BE2C (cell line): ENCODE measurements at regions not wholly inside any gene's neighbourhood (a gene's known extent, or its start where the extent isn't known, plus 50 kb on each side); places are given as distances from the start of the nearest gene placed in this dataset.

Experiments used
- DNase-seq: peaks from one replicate; pipeline ENCODE4 v3.0.0-alpha.2; 2020
- H3K27me3 ChIP-seq: fragments of 250-450 bp; sonication (Bioruptor Pico); 2 replicates; pipeline ENCODE4 v1.5.1; 2020; ENCODE audit warnings: mild to moderate bottlenecking
- H3K36me3 ChIP-seq: fragments of 250-450 bp; sonication (Bioruptor Pico); 2 replicates; pipeline ENCODE4 v1.5.1; 2020; ENCODE audit warnings: mild to moderate bottlenecking
- H3K4me1 ChIP-seq: fragments of 250-450 bp; sonication (Bioruptor Pico); 2 replicates; pipeline ENCODE4 v1.5.1; 2020
- H3K4me3 ChIP-seq: 2 replicates; pipeline ENCODE4 v1.5.1; 2011; ENCODE audit warnings: low read depth, low read length
- H3K9me3 ChIP-seq: fragments of 250-450 bp; sonication (Bioruptor Pico); 2 replicates; pipeline ENCODE4 v1.5.1; 2020
- TF ChIP-seq, protein P1 (sequence below): IDR thresholded peaks from 2 replicates; pipeline ENCODE4 v1.5.1; 2012; ENCODE audit warnings: mild to moderate bottlenecking, low read depth, low read length

GRCh38 chr12:116465856-116466255 lies 93.3 kb upstream of the MAP1LC3B2 start:
- DNase-seq = no peak
- Histone ChIP-seq H3K4me1 (no peaks in the 10 kb centered on the region), H3K36me3 (no peaks in the 10 kb centered on the region), H3K27me3 (no peaks in the 10 kb centered on the region), H3K4me3 (no peak overlapping the region), H3K9me3 (no peaks in the 10 kb centered on the region)
- TF ChIP-seq, protein P1, sequence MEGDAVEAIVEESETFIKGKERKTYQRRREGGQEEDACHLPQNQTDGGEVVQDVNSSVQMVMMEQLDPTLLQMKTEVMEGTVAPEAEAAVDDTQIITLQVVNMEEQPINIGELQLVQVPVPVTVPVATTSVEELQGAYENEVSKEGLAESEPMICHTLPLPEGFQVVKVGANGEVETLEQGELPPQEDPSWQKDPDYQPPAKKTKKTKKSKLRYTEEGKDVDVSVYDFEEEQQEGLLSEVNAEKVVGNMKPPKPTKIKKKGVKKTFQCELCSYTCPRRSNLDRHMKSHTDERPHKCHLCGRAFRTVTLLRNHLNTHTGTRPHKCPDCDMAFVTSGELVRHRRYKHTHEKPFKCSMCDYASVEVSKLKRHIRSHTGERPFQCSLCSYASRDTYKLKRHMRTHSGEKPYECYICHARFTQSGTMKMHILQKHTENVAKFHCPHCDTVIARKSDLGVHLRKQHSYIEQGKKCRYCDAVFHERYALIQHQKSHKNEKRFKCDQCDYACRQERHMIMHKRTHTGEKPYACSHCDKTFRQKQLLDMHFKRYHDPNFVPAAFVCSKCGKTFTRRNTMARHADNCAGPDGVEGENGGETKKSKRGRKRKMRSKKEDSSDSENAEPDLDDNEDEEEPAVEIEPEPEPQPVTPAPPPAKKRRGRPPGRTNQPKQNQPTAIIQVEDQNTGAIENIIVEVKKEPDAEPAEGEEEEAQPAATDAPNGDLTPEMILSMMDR = no peak

GRCh38 chr12:116466536-116466935 lies 92.6 kb upstream of the MAP1LC3B2 start:
- H3K36me3 ChIP-seq = no peaks in the 10 kb centered on the region
- H3K4me3 ChIP-seq = no peak overlapping the region
- DNase-seq = no peak
- H3K9me3 ChIP-seq = no peaks in the 10 kb centered on the region
- no peaks in the 10 kb centered on the region for H3K27me3 ChIP-seq
- TF ChIP-seq, protein P1 = no peak
- no peaks in the 10 kb centered on the region for H3K4me1 ChIP-seq

- Histone ChIP-seq H3K27me3 (no peaks in the 10 kb centered on the region), H3K4me3 (no peak overlapping the region), H3K4me1 (no peaks in the 10 kb centered on the region), H3K36me3 (no peaks in the 10 kb centered on the region), H3K9me3 (no peaks in the 10 kb centered on the region)
- TF ChIP-seq, protein P1 = no peak
- DNase-seq = no peak
Measured at GRCh38 chr12:116469344-116469743, 89.8 kb upstream of the MAP1LC3B2 start.

- H3K36me3 ChIP-seq = no peaks in the 10 kb centered on the region
- H3K27me3 ChIP-seq = no peaks in the 10 kb centered on the region
- TF ChIP-seq, protein P1 = no peak
- no peaks in the 10 kb centered on the region for H3K4me1 ChIP-seq
- no peaks in the 10 kb centered on the region; the same call in 1 of the 2 replicates for H3K9me3 ChIP-seq
- no peak for DNase-seq
- H3K4me3 ChIP-seq = no peak overlapping the region
Measured at GRCh38 chr12:116471544-116471943, 87.6 kb upstream of the MAP1LC3B2 start.

DNA sequence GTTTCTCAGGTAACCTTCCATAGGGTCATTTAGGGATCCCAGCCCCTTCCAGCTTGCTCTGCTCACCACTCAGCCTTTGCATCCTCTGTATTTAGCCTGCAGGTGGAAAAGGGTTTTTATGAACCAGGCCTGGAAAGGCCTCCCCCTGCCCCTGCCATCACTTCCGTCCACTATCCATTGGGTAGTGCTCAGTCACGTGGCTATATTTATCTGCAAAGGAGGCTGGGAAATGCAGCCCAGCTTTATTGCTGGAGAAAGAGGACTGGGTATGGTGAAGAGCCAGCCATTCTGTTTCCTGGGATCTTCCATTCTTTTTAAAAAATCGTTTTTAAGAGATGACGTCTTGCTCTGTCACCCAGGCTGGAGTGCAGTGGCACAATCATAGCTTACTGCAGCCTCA lies 87.0 kb upstream of the MAP1LC3B2 start:
- H3K4me3 ChIP-seq = no peak overlapping the region
- DNase-seq = no peak
- H3K27me3 ChIP-seq = no peaks in the 10 kb centered on the region
- no peaks in the 10 kb centered on the region for H3K36me3 ChIP-seq
- TF ChIP-seq, protein P1 = no peak
- H3K4me1 ChIP-seq = no peaks in the 10 kb centered on the region
- H3K9me3 ChIP-seq = no peaks in the 10 kb centered on the region; the same call in 1 of the 2 replicates

DNA sequence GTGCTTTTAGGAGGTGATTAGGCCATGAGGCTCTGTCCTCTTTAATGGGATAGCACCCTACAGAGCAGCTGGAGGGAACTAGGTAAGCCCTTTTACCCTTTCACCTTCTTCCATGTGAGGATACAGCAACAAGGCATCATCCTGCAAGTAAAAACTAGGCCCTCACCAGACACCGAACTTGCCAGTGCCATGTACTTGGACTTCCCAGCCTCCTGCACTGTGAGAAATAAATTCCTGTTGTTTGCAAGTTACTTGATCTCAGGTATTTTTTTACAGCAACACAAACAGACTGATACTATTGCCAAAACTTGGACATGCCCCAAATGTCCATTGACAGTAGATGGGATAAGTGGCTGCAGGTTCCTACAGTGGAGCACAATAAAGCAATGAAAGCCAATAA lies 85.8 kb upstream of the MAP1LC3B2 start:
- DNase-seq = no peak
- Histone ChIP-seq H3K9me3 (peaks cover 2% of the 10 kb centered on the region), H3K36me3 (no peaks in the 10 kb centered on the region), H3K27me3 (no peaks in the 10 kb centered on the region), H3K4me3 (no peak overlapping the region), H3K4me1 (no peaks in the 10 kb centered on the region)
- TF ChIP-seq, protein P1 = no peak
